GM12878 (cell line): ENCODE measurements at regions not wholly inside any gene's neighbourhood (a gene's known extent, or its start where the extent isn't known, plus 50 kb on each side); places are given as distances from the start of the nearest gene placed in this dataset.
"Not testable (repeated sequence)": the region's sequence is repeated elsewhere in the genome, so short reads cannot be mapped to it uniquely, and the experiment has no call there.

Source experiments
- ATAC-seq: fragments of 200-7000 bp; cut with Tn5 transposase; 3 replicates; pipeline ENCODE4 v1.9.1; 2020; ENCODE audit warnings: mild to moderate bottlenecking, moderate library complexity
- BruUV-seq: library from RNA; stranded (reverse); fragments of 400-500 nt; replicated peaks from 2 replicates; lab custom pipeline; 2021; lab: Mats Ljungman, UMichigan
- CTCF ChIA-PET: fragments of 300-600 bp; sonication (Branson Sonifier 250); formaldehyde crosslinking; extraction: SDS; loops from one replicate; lab custom pipeline; 2021; ENCODE audit warnings: inconsistent platforms; lab: Yijun Ruan, JAX
- POLR2A ChIA-PET: fragments of 350-600 bp; formaldehyde crosslinking; extraction: SDS; loops from one replicate; lab custom pipeline; 2021; ENCODE audit warnings: inconsistent platforms; lab: Charles Lee
- RAD21 ChIA-PET: fragments of 300-600 bp; sonication (Branson Sonifier 250); formaldehyde crosslinking; loops from one replicate; lab custom pipeline; 2023; ENCODE audit warnings: antibody characterized with exemption; ENCODE audit not compliant: unreplicated experiment; lab: Charles Lee
- SMC1A ChIA-PET: fragments of 300-600 bp; sonication (Branson Sonifier 250); formaldehyde crosslinking; loops from one replicate; lab custom pipeline; 2023; ENCODE audit not compliant: unreplicated experiment, uncharacterized antibody; lab: Charles Lee
- DNase-seq: peaks from one replicate; pipeline ENCODE4 v3.0.0-alpha.2; 2011; ENCODE audit warnings: low read depth, low spot score
- FAIRE-seq: peaks from 3 replicates; lab custom pipeline; 2011; peaks lifted over from hg19 to GRCh38; lab: Jason Lieb, UNC
- H2AFZ ChIP-seq: 2 replicates; pipeline ENCODE4 v1.6.0; 2011; ENCODE audit warnings: low read depth, low read length, control low read depth; ENCODE audit not compliant: control insufficient read depth
- H3K27ac ChIP-seq: 2 replicates; pipeline ENCODE4 v1.5.1; 2011; ENCODE audit warnings: control low read depth; ENCODE audit not compliant: control insufficient read depth, insufficient read depth
- H3K27me3 ChIP-seq, 2 experiments: replicated peaks in 1 of 2; 2 replicates each; pipeline versions ENCODE4 v1.6.0 to v1.6.1; 2011; ENCODE audit warnings: low read length in 1 of 2; ENCODE audit not compliant: control insufficient read depth in 2 of 2, insufficient read depth in 2 of 2
- H3K36me3 ChIP-seq, 2 experiments: 2 replicates each; pipeline ENCODE4 v1.5.1; 2011; ENCODE audit warnings: low read length in 1 of 2; ENCODE audit not compliant: control insufficient read depth in 2 of 2, insufficient read depth in 2 of 2
- H3K4me1 ChIP-seq: 2 replicates; pipeline ENCODE4 v1.6.1; 2011; ENCODE audit warnings: mild to moderate bottlenecking, low read length, moderate library complexity, mixed read lengths; ENCODE audit not compliant: control insufficient read depth, insufficient read depth
- H3K4me2 ChIP-seq: 2 replicates; pipeline ENCODE4 v1.6.0; 2011; ENCODE audit warnings: control low read depth; ENCODE audit not compliant: control insufficient read depth, insufficient read depth
- H3K4me3 ChIP-seq: fragments of 200-600 bp; sonication (generic); 2 replicates; pipeline ENCODE4 v1.5.1; 2016
- H3K79me2 ChIP-seq: 2 replicates; pipeline ENCODE4 v1.6.0; 2011; ENCODE audit warnings: low read length; ENCODE audit not compliant: control insufficient read depth, insufficient read depth
- H3K9ac ChIP-seq: 2 replicates; pipeline ENCODE4 v1.8.0; 2011; ENCODE audit warnings: low read length, control low read depth, mixed read lengths; ENCODE audit not compliant: control insufficient read depth, insufficient read depth
- H3K9me3 ChIP-seq: replicated peaks from 3 replicates; pipeline ENCODE4 v1.5.1; 2011; ENCODE audit warnings: mild to moderate bottlenecking, low read length; ENCODE audit not compliant: control insufficient read depth, insufficient read depth
- H4K20me1 ChIP-seq: 2 replicates; pipeline ENCODE4 v1.6.0; 2011; ENCODE audit not compliant: control insufficient read depth, insufficient read depth
- EED ChIP-seq: sonication (generic); IDR thresholded peaks from 2 replicates; pipeline ENCODE4 v1.6.1; 2016; ENCODE audit warnings: antibody characterized with exemption, low read depth
- ETV6 ChIP-seq, 2 experiments: fragments of 450-650 bp in 1 of 2; IDR thresholded peaks in 1 of 2; conservative IDR thresholded peaks in 1 of 2; 2 replicates each; pipeline ENCODE4 v1.6.1; 2014; ENCODE audit warnings: antibody characterized with exemption in 1 of 2, borderline replicate concordance in 1 of 2, low read depth in 1 of 2, mild to moderate bottlenecking in 1 of 2, moderate library complexity in 1 of 2
- RUNX3 ChIP-seq: IDR thresholded peaks from 2 replicates; pipeline ENCODE4 v1.6.1; 2012; ENCODE audit warnings: low read length, inconsistent platforms
- WGBS: methylation state at CpG from one replicate; pipeline ENCODE4 v1.1.6; 2016; ENCODE audit warnings: low lambda C conversion rate; ENCODE audit not compliant: insufficient replicate concordance, insufficient coverage; ENCODE audit errors: missing lambda C conversion rate; 5-methylcytosine and 5-hydroxymethylcytosine counted together
- in situ Hi-C: fragments of 300-500 bp; cut with MboI; formaldehyde crosslinking; loops from 9 replicates; pipeline ENCODE4 v1.14.3; 2018; ENCODE audit warnings: mixed read lengths
- intact Hi-C: fragments of 100-400 bp; cut with micrococcal nuclease; formaldehyde crosslinking; loops from one replicate; pipeline ENCODE4 v1.14.2; 2022; ENCODE audit not compliant: unreplicated experiment

GRCh38 chr14:105628531-105629067 lies 102.2 kb downstream of the TMEM121 start:
- H3K36me3 ChIP-seq, H3K79me2 ChIP-seq, H3K4me2 ChIP-seq, H3K9ac ChIP-seq, H4K20me1 ChIP-seq, POLR2A ChIA-PET, H3K4me1 ChIP-seq, H3K27me3 ChIP-seq, H3K9me3 ChIP-seq, FAIRE-seq, CTCF ChIA-PET, H2AFZ ChIP-seq, H3K4me3 ChIP-seq, BruUV-seq, SMC1A ChIA-PET, in situ Hi-C loops, H3K27ac ChIP-seq, DNase-seq: not testable (repeated sequence)
- RAD21 ChIA-PET = interaction anchor here (0.9 kb wide), 1 partner anchor 792 kb away, joined by 3 read pairs; no protein-coding TSS in a partner anchor
- intact Hi-C loops = loop anchor here (5.0 kb wide), 1 partner anchor 114 kb away; no protein-coding TSS in a partner anchor
- peak; percentile 36 for ATAC-seq
- WGBS = 30% methylated on average over 9 of the region's 11 CpGs

GRCh38 chr14:105629091-105629885 lies 102.9 kb downstream of the TMEM121 start:
- RAD21 ChIA-PET, DNase-seq: not testable (repeated sequence)

More at GRCh38 chr14:105629091-105629885, 102.9 kb downstream of the TMEM121 start:
- H3K27ac ChIP-seq, BruUV-seq, H3K9me3 ChIP-seq, H3K36me3 ChIP-seq, FAIRE-seq, H4K20me1 ChIP-seq, H3K4me3 ChIP-seq, SMC1A ChIA-PET, H3K9ac ChIP-seq, CTCF ChIA-PET, in situ Hi-C loops, POLR2A ChIA-PET, H3K27me3 ChIP-seq, H2AFZ ChIP-seq, H3K4me1 ChIP-seq, H3K79me2 ChIP-seq, H3K4me2 ChIP-seq: not testable (repeated sequence)
- intact Hi-C loops = loop anchor here (5.0 kb wide), 1 partner anchor 113 kb away; no protein-coding TSS in a partner anchor
- 13% methylated on average over 38 of the region's 38 CpGs for WGBS
- TF ChIP-seq EED (peak; percentile 35; the same call in 1 of the 2 replicates), ETV6 (conservative IDR thresholded peaks at IDR 0.05 in 1 of 2, IDR thresholded peaks at IDR 0.05 in 1 of 2; ENCODE audit: borderline replicate concordance in 1 of 2, low read depth in 1 of 2) (0 out of 4 replicates have a peak, but pooled peaks of 1 of the 2 experiments have one; percentile 28), RUNX3 (peak; percentile 27; the same call in 1 of the 2 replicates)
- ATAC-seq = peak; percentile 64
